HEK293T (cell line): ENCODE measurements at regions not wholly inside any gene's neighbourhood (a gene's known extent, or its start where the extent isn't known, plus 50 kb on each side); places are given as distances from the start of the nearest gene placed in this dataset.

ENCODE experiments used
- CTCF ChIA-PET: fragments of 350-600 bp; formaldehyde crosslinking; extraction: SDS; loops from one replicate; lab custom pipeline; 2021; ENCODE audit warnings: antibody characterized with exemption, inconsistent platforms; lab: Yijun Ruan, JAX
- POLR2A ChIA-PET: fragments of 350-600 bp; formaldehyde crosslinking; extraction: SDS; loops from one replicate; lab custom pipeline; 2020; ENCODE audit warnings: antibody characterized with exemption, inconsistent platforms; lab: Yijun Ruan, JAX
- DNase-seq: peaks from one replicate; pipeline ENCODE4 v3.0.0; 2012; ENCODE audit warnings: mixed read lengths; ENCODE audit errors: extremely low spot score
- ARNT ChIP-seq: fragments of 450-650 bp; IDR thresholded peaks from 2 replicates; pipeline ENCODE4 v1.6.1; 2017; ENCODE audit warnings: mild to moderate bottlenecking
- BHLHE40 ChIP-seq: fragments of 450-650 bp; IDR thresholded peaks from 2 replicates; pipeline ENCODE4 v1.6.1; 2016; ENCODE audit warnings: mild to moderate bottlenecking, moderate library complexity, borderline replicate concordance
- CTBP1 ChIP-seq: fragments of 450-650 bp; IDR thresholded peaks from 2 replicates; pipeline ENCODE4 v1.6.1; 2016; ENCODE audit warnings: borderline replicate concordance
- ELF4 ChIP-seq: fragments of 450-650 bp; IDR thresholded peaks from 2 replicates; pipeline ENCODE4 v1.6.1; 2017; ENCODE audit warnings: antibody characterized with exemption
- FOXA1 ChIP-seq: fragments of 450-650 bp; IDR thresholded peaks from 2 replicates; pipeline ENCODE4 v1.6.1; 2016; ENCODE audit warnings: mild to moderate bottlenecking
- FOXK2 ChIP-seq: fragments of 450-650 bp; IDR thresholded peaks from 2 replicates; pipeline ENCODE4 v1.6.1; 2016; ENCODE audit warnings: mild to moderate bottlenecking
- FOXM1 ChIP-seq: fragments of 450-650 bp; IDR thresholded peaks from 2 replicates; pipeline ENCODE4 v1.6.1; 2017; ENCODE audit warnings: mild to moderate bottlenecking, borderline replicate concordance
- HDGF ChIP-seq: fragments of 450-650 bp; IDR thresholded peaks from 2 replicates; pipeline ENCODE4 v1.6.1; 2017; ENCODE audit warnings: antibody characterized with exemption, borderline replicate concordance
- L3MBTL2 ChIP-seq: fragments of 450-650 bp; conservative IDR thresholded peaks from 2 replicates; pipeline ENCODE4 v1.6.1; 2016; ENCODE audit warnings: mild to moderate bottlenecking
- LEF1 ChIP-seq: fragments of 450-650 bp; IDR thresholded peaks from 2 replicates; pipeline ENCODE4 v1.6.1; 2017; ENCODE audit warnings: mild to moderate bottlenecking, borderline replicate concordance
- NFRKB ChIP-seq: fragments of 450-650 bp; IDR thresholded peaks from 2 replicates; pipeline ENCODE4 v1.6.1; 2016; ENCODE audit warnings: mild to moderate bottlenecking, moderate library complexity
- SP1 ChIP-seq: fragments of 450-650 bp; IDR thresholded peaks from 2 replicates; pipeline ENCODE4 v1.6.1; 2017
- SUZ12 ChIP-seq: fragments of 450-650 bp; IDR thresholded peaks from 2 replicates; pipeline ENCODE4 v1.6.1; 2016; ENCODE audit warnings: mild to moderate bottlenecking
- TARDBP ChIP-seq: fragments of 450-650 bp; IDR thresholded peaks from 2 replicates; pipeline ENCODE4 v1.6.1; 2016
- ZNF384 ChIP-seq: fragments of 450-650 bp; IDR thresholded peaks from 2 replicates; pipeline ENCODE4 v1.6.1; 2016
- TF ChIP-seq, protein P1 (sequence below): fragments of 450-650 bp; IDR thresholded peaks from 2 replicates; pipeline ENCODE4 v1.6.1; 2016

DNA sequence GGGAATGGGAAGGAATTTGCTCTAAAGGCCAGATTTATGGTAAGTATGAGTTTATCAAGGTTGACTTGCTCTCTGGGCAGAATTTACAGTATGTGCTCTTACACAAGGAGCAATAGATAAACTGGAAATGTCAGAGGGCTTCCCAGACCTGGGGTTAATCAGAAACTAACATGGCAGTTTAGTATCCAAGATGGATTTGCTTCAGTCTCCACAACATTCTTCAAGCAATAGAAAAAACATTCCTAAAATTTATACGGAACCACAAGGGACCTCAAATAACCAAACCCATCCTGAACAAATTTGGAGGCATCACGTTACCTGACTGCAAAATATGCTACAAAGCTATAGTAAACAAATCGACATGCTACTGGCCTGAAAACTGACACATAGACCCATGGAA is 606.7 kb upstream of the CHRM3 start:
- ChIA-PET POLR2A (no interaction called here), CTCF (no interaction called here)
- no peak for DNase-seq
- TF ChIP-seq FOXK2 (no peak), SUZ12 (no peak), ARNT (no peak), BHLHE40 (no peak), NFRKB (no peak), ELF4 (no peak), L3MBTL2 (no peak), FOXA1 (no peak), FOXM1 (no peak), LEF1 (no peak), CTBP1 (no peak), TARDBP (no peak)
- TF ChIP-seq, protein P1, sequence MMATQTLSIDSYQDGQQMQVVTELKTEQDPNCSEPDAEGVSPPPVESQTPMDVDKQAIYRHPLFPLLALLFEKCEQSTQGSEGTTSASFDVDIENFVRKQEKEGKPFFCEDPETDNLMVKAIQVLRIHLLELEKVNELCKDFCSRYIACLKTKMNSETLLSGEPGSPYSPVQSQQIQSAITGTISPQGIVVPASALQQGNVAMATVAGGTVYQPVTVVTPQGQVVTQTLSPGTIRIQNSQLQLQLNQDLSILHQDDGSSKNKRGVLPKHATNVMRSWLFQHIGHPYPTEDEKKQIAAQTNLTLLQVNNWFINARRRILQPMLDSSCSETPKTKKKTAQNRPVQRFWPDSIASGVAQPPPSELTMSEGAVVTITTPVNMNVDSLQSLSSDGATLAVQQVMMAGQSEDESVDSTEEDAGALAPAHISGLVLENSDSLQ = no peak

DNA sequence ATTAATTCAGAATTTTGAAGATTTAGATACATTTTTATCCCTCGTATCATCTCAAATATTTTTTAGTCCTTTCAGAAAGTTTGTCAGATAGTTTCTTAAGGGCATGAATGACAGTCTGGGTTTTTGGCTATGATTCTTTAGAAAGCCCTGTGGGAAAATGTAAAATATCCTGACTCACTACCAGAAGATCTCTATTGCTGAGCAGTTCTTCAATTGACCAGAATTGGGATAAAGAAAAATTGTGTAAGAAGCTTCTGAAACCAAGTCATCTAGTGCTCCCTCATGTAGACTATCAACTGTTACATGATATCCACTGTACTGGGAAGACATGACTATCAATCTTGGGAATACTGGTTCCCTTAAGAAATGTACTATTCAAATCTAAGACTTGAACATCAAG is 608.3 kb upstream of the CHRM3 start:
- no peak for DNase-seq
- ChIA-PET POLR2A (no interaction called here), CTCF (no interaction called here)
- no peak for TF ChIP-seq FOXA1
- TF ChIP-seq TARDBP = no peak
- TF ChIP-seq FOXK2 = no peak
- TF ChIP-seq ARNT = no peak
- no peak for TF ChIP-seq LEF1
- TF ChIP-seq HDGF = no peak
- TF ChIP-seq SUZ12 = no peak
- TF ChIP-seq SP1 = no peak
- no peak for TF ChIP-seq CTBP1
- TF ChIP-seq L3MBTL2 = no peak
- TF ChIP-seq ZNF384 = no peak
- TF ChIP-seq BHLHE40 = no peak
- no peak for TF ChIP-seq ELF4

DNA sequence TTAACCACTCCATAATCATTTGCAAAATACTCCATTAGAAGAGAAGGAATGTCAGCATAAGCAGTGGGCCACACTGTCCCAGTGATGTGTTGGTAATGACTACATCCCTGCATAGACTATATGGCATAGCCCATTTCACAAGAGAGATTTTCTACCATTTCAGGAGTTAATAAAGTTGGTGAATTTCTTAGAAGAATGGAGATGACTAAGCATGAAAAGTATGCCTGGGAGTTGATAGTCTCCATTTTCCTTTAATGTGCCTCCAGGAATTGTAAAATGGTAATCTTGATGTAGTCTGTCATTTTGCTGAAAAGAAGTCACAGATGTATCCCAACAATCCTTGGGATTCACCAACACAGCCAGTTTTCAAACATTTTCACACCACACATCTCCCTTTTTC is 608.8 kb upstream of the CHRM3 start:
- no peak for DNase-seq
- no peak for TF ChIP-seq L3MBTL2
- TF ChIP-seq CTBP1 = no peak
- TF ChIP-seq SUZ12 = no peak
- TF ChIP-seq HDGF = no peak
- TF ChIP-seq BHLHE40 = no peak
- TF ChIP-seq ARNT = no peak
- no peak for TF ChIP-seq FOXM1
- TF ChIP-seq, protein P1 = no peak
- no peak for TF ChIP-seq TARDBP
- no peak for TF ChIP-seq NFRKB
- TF ChIP-seq FOXK2 = no peak
- no peak for TF ChIP-seq ELF4
- no peak for TF ChIP-seq FOXA1
- TF ChIP-seq LEF1 = no peak
- no peak for TF ChIP-seq SP1
- TF ChIP-seq ZNF384 = no peak
- ChIA-PET CTCF (no interaction called here), POLR2A (no interaction called here)

DNA sequence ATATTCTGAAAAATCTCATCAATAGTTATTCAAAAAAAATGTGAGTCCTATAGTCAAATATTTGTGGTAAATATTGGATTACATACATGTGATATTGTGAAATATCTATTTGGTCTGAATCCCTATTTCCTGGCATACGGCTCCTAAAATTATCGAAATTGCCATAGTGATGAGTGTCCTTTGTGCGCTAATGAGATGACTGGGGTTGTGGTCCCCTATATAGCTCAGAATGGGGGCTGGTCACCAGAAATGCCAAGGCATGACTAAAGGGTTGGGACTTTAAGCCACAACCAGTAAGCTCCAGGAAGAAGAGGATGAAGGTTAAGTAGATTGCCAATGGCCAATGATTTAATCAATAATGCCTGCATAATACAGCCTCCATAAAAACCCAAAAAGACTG is 610.2 kb upstream of the CHRM3 start:
- TF ChIP-seq, protein P1 = no peak
- no peak for TF ChIP-seq ARNT
- no peak for TF ChIP-seq L3MBTL2
- no peak for TF ChIP-seq FOXA1
- TF ChIP-seq HDGF = no peak
- no peak for TF ChIP-seq NFRKB
- no peak for TF ChIP-seq BHLHE40
- TF ChIP-seq CTBP1 = no peak
- no peak for TF ChIP-seq TARDBP
- no peak for TF ChIP-seq FOXM1
- no peak for TF ChIP-seq ELF4
- no peak for TF ChIP-seq FOXK2
- TF ChIP-seq SP1 = no peak
- TF ChIP-seq LEF1 = no peak
- TF ChIP-seq SUZ12 = no peak
- no peak for TF ChIP-seq ZNF384
- CTCF ChIA-PET = no interaction called here
- POLR2A ChIA-PET = no interaction called here
- no peak for DNase-seq

DNA sequence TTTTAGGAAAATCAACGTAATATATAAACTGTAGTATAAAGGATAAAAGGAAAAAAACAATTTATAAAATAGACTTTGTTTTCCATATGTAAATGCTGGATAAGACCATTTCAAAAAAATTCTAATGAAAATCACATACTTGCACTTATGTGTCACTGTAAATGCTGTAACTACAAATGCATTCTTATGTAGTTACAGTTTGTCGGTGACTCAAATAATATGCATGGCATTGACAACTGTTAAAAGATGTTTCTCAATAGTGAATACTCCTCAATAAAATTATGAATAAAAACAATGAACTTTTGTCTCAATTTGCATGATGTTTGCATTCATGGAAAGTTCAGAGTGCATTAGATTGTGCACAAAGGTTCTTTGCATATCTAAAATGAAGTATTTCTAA is 614.0 kb upstream of the CHRM3 start:
- DNase-seq = no peak
- ChIA-PET CTCF (no interaction called here), POLR2A (no interaction called here)
- no peak for TF ChIP-seq SUZ12
- TF ChIP-seq FOXA1 = no peak
- TF ChIP-seq LEF1 = no peak
- TF ChIP-seq ARNT = no peak
- TF ChIP-seq CTBP1 = no peak
- TF ChIP-seq TARDBP = no peak
- no peak for TF ChIP-seq FOXM1
- TF ChIP-seq SP1 = no peak
- TF ChIP-seq, protein P1 = no peak
- TF ChIP-seq L3MBTL2 = no peak

DNA sequence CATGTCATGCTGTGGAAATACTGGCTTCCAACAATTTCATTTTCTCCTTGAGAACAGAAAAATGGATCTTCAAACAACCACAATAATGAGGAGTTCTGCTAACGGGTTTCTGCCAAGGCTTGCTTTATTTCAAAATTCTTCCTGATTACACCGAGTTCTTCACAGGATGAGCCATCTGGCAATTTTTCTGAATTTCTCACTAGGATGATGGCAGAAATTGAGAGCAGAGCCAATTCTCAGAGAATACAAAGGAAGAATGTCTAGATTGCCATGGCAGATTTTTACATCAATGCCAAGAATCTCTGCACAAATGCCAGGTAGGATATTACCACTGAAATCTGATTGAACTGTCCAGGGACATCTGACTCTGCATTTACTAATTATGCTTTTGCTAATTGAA is 619.0 kb upstream of the CHRM3 start:
- ChIA-PET CTCF (no interaction called here), POLR2A (no interaction called here)
- TF ChIP-seq FOXA1 (no peak), L3MBTL2 (no peak), LEF1 (no peak), FOXM1 (no peak), FOXK2 (no peak), CTBP1 (no peak), ELF4 (no peak), BHLHE40 (no peak), NFRKB (no peak)
- no peak for DNase-seq
